22Rv1 (cell line): ENCODE measurements at regions not wholly inside any gene's neighbourhood (a gene's known extent, or its start where the extent isn't known, plus 50 kb on each side); places are given as distances from the start of the nearest gene placed in this dataset.

Experiments used
- ZFX ChIP-seq: fragments of 450-650 bp; IDR thresholded peaks from 2 replicates; pipeline ENCODE4 v1.6.1; 2017; ENCODE audit warnings: antibody characterized with exemption, borderline replicate concordance
- TF ChIP-seq, protein P1 (sequence below): fragments of 450-650 bp; IDR thresholded peaks from 2 replicates; pipeline ENCODE4 v1.5.1; 2017; ENCODE audit warnings: mild to moderate bottlenecking

- TF ChIP-seq, protein P1, sequence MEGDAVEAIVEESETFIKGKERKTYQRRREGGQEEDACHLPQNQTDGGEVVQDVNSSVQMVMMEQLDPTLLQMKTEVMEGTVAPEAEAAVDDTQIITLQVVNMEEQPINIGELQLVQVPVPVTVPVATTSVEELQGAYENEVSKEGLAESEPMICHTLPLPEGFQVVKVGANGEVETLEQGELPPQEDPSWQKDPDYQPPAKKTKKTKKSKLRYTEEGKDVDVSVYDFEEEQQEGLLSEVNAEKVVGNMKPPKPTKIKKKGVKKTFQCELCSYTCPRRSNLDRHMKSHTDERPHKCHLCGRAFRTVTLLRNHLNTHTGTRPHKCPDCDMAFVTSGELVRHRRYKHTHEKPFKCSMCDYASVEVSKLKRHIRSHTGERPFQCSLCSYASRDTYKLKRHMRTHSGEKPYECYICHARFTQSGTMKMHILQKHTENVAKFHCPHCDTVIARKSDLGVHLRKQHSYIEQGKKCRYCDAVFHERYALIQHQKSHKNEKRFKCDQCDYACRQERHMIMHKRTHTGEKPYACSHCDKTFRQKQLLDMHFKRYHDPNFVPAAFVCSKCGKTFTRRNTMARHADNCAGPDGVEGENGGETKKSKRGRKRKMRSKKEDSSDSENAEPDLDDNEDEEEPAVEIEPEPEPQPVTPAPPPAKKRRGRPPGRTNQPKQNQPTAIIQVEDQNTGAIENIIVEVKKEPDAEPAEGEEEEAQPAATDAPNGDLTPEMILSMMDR: no peak
- no peak for TF ChIP-seq ZFX
These were observed 153.2 kb upstream of the MVB12B start for GRCh38 chr9:126173401-126173800.
